ENCODE measurements at regions not wholly inside any gene's neighbourhood (a gene's known extent, or its start where the extent isn't known, plus 50 kb on each side); places are given as distances from the start of the nearest gene placed in this dataset.

GRCh38 chr6:80454661-80455365 lies 348.3 kb downstream of the BCKDHB start:
- TF ChIP-seq, protein P1, sequence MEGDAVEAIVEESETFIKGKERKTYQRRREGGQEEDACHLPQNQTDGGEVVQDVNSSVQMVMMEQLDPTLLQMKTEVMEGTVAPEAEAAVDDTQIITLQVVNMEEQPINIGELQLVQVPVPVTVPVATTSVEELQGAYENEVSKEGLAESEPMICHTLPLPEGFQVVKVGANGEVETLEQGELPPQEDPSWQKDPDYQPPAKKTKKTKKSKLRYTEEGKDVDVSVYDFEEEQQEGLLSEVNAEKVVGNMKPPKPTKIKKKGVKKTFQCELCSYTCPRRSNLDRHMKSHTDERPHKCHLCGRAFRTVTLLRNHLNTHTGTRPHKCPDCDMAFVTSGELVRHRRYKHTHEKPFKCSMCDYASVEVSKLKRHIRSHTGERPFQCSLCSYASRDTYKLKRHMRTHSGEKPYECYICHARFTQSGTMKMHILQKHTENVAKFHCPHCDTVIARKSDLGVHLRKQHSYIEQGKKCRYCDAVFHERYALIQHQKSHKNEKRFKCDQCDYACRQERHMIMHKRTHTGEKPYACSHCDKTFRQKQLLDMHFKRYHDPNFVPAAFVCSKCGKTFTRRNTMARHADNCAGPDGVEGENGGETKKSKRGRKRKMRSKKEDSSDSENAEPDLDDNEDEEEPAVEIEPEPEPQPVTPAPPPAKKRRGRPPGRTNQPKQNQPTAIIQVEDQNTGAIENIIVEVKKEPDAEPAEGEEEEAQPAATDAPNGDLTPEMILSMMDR (IDR thresholded peaks at IDR 0.05) = no peak
- TF ChIP-seq POLR2AphosphoS5 (IDR thresholded peaks at IDR 0.05) = no peak

Data from prostate gland (tissue), 2 donors.